ENCODE measurements at regions not wholly inside any gene's neighbourhood (a gene's known extent, or its start where the extent isn't known, plus 50 kb on each side); places are given as distances from the start of the nearest gene placed in this dataset.
A peak's percentile ranks its signal among the peaks of the same experiment; 100 is the strongest.
"Not testable (repeated sequence)": the region's sequence is repeated elsewhere in the genome, so short reads cannot be mapped to it uniquely, and the experiment has no call there.

DNA sequence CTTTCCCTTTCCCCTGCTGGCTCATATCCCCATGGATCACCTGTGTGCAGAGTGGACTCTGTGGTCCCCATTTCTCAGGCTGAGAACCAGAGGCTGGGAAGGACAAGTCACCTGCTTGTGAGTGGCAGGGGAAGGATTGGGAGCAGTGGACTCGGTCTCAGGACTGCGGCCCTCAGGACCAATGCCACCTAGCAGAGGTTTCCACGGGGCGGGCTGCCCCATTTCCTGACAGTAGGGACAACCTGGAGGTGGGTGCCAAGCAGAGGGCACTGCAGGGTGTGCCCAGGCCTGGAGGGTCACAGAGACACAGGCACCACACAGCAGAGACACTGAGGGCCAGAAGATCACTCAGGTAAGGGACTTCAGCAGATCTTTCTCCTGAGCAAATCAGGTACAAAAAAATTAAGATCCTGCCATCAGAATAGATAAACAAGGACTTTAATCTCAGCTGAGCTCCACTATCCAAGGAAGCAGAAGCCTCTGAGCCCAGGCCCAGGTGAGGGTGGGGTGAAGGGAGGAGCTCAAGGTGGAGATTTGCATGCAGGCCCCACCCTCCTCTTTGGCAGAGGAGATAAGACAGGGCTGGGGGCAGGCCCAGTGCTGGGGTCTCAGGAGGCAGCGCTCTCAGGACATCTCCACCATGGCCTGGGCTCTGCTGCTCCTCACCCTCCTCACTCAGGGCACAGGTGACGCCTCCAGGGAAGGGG is 113.8 kb downstream of the GGTLC2 start:
- DNase-seq (ENCODE audit: low spot score): not testable (repeated sequence)

DNA sequence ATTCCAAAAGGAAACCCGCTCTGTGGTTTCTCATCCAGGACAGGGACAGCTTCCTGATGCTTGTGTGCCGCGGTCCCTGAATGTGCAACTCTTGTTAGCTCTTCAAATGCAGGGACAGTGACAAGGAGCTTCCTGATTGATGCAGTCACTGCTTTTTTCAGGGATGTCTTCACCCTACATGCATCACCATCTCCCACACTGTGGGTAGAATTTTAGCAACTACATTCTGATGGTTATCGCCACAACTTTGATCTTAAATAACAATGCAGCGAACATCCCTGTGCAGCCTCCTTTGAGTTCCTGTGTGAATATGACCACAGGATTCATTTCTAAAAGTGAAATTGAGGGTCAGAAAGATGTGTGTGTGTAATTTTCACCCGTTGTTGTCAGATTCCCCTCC is 115.0 kb downstream of the GGTLC2 start:
- no peak for DNase-seq (ENCODE audit: low spot score)

DNA sequence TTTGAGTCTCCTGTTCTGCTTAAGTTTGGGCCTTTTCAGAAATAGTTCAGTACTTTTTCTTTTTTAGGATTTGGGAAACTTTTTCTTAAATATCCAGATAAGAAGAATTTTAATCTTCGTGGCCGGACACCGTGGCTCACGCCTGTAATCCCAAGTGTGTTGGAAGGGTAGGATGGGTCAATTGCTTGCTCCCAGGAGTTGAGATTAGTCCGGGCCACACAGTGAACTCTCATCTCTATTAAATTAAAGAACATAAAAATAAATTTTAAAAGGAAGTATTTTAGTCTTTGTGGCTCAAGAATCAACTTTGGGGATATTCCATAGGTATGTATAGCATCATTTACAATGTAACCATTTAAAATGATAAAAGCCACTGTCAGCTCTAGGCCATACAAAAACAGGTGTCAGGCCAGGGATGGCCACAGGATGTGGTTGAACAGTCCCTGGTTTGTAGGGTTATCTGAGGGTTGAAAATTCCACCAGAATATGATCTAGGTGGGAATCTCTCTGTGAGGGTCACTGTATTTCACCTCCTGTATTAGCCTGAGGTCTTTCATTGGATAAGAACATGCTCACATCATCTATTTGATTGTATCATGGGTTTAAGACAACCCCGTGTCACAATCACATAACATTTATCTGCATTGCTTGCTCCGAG is 115.6 kb downstream of the GGTLC2 start:
- no peak for DNase-seq (ENCODE audit: low spot score)

DNA sequence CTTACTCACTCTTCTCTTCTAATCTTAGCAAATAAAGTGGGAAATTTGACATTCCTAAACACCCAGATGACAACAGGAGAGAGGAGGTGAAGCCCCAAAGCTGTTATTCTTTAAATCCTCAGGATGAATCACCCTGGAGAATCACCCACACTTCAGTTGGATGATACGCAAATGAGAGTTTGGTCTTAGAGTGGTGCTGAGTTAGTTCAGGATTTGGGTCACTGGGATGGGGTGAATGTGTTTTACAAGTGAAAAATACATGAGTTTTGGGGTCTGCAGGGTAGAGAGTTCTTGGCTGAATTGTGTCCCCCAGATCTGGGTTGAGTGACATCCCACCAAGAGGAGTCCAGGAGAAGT is 117.2 kb downstream of the GGTLC2 start:
- DNase-seq (ENCODE audit: low spot score): no peak

DNA sequence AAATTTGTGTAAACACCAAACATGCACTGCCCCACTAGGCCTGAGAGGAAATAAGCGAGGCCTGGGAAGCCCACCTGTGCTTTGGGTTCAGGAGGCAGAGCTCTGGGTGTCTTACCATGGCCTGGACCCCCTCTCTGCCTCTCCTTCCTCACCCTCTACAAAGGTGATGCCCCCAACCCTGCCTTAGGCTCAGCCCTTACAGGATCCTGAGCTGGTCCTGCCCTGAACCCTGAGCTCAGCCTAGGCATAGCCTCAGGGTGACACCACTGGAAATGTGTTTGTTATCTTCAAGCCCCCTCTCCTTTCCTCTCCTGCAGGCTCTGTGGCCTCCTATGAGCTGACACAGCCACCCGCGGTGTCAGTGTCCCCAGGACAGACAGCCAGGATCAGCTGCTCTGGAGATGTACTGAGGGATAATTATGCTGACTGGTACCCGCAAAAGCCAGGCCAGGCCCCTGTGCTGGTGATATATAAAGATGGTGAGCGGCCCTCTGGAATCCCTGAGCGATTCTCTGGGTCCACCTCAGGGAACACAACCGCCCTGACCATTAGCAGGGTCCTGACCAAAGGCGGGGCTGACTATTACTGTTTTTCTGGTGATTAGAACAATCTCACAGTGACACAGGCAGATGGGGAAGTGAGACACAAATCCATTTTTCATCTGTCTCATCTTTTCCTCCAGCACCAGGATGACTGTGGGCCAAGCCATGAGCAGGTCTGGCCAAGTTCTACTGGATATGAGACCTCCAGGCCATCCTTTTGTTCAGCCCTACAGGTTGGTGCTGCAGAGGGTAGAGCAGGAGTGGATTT is 117.8 kb downstream of the GGTLC2 start:
- DNase-seq (ENCODE audit: low spot score): no peak

DNA sequence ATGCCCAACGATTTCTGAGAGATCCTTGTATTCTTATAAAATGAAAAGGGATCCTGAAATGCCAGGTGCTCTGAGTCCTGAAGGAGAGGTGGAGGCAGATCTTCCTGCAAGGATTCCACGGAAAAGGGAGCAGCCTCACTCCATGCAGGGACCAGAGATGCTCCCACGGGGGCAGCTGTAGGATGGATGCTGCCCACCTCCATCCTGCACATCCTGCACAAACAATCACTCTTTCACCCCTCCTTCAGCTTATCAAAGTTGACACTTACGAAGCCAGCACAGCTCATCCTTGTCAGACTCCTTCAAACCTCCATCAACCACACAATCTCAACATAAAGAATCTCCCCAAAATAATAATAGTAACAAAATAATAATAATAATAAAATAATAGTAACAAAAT is 119.1 kb downstream of the GGTLC2 start:
- DNase-seq (ENCODE audit: low spot score): no peak

DNA sequence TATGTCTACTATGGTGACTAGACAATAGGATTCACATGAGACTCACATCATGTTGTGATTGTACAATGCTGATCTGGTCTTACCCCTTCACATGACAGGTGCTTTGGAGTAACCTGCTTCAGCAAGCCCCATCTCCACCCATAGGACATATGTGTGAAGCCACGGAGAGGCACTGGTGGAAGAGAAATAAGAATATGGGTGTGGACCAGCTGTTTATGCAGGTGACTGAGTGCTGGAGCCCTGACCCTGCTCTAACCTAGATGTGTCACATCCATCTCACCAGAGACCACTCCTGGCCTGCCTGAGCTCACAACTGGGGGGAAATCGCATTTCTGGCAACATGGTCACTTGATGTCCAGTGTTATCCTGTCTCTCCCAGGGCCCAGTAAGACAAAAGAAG is 119.7 kb downstream of the GGTLC2 start:
- no peak for DNase-seq (ENCODE audit: low spot score)

DNA sequence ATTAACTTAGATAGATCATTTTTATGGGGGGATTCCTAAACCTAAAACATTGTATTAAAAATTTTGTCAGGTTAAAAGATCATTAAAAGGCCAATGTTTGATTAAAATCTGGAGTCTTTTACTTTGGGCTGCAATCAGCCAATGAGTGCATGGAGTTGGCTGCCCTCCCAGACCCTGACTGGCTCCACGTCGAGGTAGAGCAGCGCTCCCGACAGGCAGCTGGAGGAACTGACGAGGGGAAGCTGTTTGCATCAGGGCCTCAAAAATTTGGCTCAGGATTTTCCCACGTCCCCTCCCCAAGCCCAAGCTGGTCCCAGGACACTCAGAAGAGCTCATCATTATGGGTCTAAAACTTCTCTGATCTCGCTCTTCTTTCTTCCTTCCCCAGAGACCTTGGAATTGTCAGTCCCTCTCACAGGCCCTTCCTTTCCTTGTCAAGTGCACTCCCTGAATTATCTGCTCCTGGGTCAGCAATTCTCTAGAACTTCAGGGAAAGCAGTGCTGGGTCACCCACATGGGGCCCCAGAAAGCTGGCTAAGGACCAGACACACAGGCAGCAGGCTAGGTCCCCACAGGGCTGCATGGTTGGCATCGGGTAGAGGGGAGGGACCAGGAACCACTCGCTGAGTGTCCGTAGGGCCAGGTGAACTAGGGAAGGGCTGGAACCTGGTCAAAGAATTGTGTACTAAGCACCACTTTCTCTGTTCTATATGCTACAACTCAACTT is 119.6 kb upstream of the IGLL5 start:
- DNase-seq (ENCODE audit: low spot score): no peak

DNA sequence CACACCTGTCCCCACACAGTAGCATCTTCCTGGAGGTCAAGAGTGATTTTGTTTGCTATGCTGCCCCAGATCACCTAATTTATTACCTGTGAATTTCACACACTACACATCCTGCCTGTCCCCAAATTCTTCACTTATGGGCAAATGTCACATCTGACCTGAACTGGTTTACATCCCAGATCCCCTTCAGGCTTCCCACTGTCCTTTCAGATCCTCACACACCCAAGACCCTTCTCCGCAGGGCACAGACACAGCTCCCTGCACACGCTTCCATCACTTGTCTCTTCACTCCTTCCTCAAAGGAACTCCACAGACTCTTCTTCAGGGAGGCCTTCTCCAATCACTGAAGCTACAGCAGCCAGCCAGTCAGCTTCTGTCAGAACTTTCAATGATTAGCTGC is 118.7 kb upstream of the IGLL5 start:
- no peak for DNase-seq (ENCODE audit: low spot score)

DNA sequence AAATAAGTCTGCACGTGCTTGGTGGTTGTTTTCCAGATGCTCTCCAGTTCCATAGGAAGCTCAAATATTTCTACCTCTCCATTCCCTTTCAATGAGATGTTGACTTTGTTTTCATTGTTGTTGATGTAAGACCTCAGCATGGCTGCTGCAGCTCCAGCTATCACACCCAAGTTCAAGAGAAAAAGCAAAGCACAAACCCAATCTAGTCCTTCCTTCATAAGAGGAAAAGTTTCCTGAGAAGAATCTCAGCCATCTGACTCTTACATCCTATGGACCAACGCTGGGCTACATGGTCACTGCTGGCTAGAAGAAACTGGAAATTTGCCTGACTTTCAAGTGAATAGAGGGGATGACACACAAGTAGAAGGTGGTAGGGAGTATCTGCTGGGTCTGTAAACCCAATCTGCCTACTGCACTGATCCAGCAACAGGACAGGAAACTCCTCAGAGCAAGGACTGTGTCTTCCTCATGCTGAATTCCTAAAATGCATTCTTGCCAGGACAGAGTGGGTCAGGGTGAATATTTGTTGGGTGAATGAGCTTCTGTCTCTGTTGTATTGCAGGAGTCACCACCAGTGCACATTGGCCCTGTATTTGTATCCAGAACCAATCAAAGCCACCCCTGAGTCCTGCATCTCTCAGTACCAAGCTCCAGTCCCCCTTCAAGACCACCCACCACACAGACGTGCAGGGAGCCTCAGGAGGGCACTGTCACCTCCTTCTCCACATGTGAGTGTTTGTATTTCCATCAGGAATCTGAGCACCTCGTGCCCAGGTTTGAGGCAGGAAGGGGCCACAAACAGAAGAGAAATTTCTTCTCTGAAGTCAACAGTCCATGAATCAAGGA is 118.0 kb upstream of the IGLL5 start:
- DNase-seq (ENCODE audit: low spot score): no peak

DNA sequence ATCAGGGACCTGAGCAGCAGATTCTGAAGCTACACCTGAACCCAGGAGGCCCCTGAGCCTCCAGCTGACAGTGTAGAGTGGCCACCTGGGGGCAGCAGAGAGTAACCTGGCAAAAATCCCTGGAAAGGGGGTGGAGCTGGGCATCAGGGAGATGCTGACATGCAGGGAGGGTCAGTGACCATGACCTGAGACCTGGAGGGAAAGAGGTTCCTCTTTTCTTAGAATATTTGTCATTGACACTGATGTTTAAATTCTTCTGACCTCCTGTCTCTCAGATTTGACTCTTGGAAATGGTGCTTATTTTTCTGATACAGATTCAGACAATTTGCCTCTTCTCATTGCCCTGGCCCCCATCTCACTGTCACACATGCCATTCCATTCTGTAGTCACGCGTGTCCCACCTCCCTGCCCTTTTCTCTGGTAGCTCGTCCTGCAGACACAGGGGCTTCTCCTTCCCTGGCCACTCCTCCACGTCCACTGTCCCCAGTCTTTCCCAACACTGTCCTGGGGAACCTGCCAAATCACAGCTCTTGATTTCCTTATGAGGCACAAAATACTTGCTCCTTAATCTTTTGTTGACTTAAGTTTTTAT is 117.2 kb upstream of the IGLL5 start:
- DNase-seq (ENCODE audit: low spot score): peak; percentile 22

DNA sequence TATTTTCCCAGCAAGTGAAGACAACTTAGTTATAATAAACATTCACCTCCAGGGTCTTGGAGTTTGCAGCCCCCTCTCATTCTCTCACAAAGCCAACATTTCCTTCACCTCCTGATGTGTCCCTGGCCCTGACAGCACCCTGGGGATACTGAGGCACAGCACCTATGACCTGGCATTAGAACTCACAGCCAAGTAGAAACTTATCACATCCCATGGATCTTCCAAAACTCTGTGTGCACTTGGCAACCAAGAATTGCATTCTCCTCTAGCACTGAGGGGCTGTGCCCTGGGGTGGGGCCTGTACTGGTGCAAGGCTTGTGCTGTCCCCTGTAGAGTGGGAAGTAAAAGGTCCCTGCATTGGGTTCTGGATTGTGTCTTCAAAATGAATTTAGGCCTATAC is 116.7 kb upstream of the IGLL5 start:
- DNase-seq (ENCODE audit: low spot score): no peak

DNA sequence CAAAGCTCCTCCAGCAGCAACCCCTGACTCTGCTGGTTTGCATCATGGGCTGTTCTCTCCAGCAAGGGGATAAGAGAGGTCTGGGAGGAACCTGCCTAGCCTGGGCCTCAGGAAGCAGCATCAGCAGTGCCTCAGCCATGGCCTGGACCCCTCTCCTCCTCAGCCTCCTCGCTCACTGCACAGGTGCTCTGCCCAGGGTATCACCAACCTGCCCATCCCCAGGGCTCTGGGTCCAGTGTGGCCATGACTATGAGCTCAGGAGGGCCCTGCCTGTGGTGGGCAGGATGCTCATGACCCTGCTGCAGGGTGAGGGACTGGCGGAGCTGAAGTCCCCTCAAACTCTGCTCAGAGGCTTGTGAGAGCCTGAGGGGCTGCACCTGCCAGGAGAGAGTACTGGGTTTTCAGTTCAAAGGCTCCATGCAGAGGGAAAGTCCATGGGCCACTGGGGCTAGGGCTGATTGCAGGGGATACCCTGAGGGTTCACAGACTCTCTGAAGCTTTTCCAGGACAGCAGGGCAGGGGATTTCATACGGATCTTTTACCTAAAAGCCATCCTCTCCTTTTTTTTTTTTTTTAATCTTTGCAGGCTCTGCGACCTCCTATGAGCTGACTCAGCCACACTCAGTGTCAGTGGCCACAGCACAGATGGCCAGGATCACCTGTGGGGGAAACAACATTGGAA is 115.8 kb upstream of the IGLL5 start:
- DNase-seq (ENCODE audit: low spot score): no peak

DNA sequence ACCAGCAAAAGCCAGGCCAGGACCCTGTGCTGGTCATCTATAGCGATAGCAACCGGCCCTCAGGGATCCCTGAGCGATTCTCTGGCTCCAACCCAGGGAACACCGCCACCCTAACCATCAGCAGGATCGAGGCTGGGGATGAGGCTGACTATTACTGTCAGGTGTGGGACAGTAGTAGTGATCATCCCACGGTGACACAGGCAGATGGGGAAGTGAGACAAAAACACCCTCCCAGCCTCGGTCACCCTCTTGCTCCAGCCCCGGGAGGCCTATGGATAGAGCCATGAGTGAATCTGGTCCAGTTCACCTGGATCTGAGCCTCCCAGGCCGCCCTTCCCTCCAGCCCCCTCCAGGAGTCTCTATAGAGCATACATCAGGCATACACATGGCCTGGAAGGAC is 115.2 kb upstream of the IGLL5 start:
- no peak for DNase-seq (ENCODE audit: low spot score)

DNA sequence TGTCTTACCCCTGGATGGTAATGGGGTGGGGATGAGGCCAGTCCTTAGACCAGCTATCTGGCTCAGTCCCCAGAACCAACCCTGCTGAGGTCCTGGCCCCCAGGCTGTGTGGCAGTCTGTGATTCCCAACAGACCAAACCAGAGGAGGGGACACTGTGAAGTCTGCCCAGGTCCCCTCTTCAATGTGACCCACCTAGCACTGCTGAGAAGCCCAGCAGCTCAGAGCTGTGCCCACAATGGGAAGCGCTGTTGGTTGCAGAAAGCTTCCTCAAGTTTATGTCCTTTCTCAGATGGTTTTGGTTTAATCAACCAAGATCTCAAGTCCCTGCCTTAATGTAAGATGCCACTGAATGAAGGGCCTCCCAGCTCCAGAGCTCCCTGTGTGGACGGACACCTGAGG is 114.7 kb upstream of the IGLL5 start:
- DNase-seq (ENCODE audit: low spot score): no peak

DNA sequence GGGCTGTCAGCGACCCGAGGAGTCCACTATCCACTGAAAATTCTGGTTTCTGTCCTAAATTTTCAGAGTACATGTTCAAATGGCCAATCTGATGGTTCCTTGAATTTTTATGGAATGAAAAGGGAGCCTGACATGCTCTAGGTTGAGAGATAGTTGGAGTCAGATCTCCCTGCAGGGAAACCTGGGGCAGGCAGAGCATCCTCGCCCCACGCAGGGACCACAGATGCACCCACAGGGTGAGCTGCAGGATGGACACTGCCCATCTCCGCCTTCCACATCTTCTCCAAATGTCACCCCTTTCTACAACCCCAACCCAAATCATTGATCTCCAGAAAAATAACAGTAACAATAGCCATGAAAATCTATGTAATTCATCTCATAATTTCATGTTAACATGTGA is 114.2 kb upstream of the IGLL5 start:
- no peak for DNase-seq (ENCODE audit: low spot score)

DNA sequence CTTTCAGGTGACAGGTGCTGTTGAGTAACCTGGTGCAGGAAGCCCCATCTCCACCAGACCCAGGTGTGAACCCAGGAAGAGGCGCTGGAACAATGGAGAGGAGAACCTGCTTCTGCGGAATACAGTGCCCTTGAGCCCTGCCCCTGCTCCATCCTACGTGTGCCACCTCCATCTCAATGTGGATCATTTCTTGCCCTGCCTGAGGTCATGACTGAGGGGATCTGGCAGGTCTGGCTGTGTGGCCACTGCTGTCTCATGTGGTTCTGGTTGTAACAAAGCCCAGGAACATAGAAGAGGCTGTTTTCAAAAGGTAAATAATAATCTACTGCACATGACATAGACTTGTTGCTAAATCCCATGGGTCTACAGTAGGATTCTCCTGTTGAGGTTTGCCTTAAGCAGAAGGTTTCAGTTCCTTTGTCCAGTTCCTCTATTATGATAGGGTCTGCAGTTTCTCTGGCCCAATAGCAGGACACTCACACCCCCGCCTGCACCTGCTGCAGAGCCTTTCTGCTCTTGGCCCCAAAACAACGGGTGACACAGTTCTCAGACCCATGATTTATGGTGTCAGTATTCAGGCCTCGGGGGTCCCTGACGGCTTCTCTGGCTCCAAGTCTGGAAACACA is 113.5 kb upstream of the IGLL5 start:
- no peak for DNase-seq (ENCODE audit: low spot score)

DNA sequence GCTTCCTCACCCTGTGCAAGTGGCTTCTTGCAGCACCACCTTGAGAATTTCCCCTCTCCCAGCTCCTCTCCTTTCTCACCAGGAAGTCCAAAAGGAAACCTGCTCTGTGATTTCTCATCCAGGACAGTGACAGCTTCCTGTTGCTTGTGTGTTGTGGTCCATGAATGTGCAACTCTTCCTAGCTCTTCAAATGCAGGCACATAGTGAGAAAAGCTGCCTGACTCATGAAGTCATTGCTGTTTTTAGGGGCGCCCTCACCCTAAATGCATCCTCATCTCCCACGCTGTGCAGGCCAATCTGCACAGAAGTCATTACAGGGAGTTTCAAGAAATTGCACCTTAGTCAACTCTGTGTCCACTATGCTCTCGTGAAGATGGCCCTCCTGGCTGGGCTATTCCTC is 112.9 kb upstream of the IGLL5 start:
- DNase-seq (ENCODE audit: low spot score): not testable (repeated sequence)

DNA sequence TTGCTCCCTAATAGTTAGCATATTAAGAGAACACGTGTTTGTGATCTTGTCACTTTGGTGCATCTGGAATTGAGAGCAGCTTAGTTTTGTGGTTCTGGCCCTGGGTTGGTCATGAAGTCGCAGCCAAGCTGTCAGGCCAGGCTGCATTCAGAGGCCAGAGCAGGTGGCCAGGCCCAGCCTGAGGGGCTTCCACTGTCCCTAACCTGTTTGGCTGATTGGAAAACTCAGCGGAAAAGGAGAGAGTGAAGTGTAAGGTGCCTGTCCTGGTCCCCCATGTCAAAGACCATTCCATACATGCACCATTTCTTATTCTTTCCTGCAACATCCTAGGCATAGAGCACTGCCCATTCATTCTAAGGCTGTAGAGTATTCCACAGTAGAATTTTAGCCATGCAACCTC is 111.5 kb upstream of the IGLL5 start:
- DNase-seq (ENCODE audit: low spot score): no peak

DNA sequence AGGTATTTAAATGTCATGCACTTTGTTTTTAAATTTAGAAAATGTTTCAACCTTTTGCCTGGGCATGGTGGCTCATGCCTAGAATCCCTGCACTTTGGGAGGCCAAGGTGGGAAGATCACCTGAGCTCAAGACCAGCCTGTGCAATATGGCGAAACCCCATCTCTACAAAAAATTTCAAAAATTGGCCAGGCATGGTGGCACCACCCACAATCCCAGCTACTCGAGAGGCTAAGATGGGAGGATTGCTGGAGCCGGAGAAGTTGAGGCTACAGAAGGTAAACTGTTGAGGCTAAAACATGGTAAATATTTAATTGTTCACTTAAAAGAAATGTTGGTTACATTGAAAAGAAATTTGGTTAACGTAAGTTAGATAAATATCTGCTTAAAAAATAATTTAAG is 108.4 kb upstream of the IGLL5 start:
- no peak for DNase-seq (ENCODE audit: low spot score)

All from hepatic stellate cell (primary cell).